ENCODE measurements at regions not wholly inside any gene's neighbourhood (a gene's known extent, or its start where the extent isn't known, plus 50 kb on each side); places are given as distances from the start of the nearest gene placed in this dataset.

GRCh38 chr4:11774346-11774745, 345.7 kb upstream of the HS3ST1 start:
- TF ChIP-seq CTCF (IDR thresholded peaks at IDR 0.05; ENCODE audit: low read depth, low read length), result no peak
- no peak for DNase-seq (ENCODE audit: extremely low read depth, low read depth)

- DNase-seq (ENCODE audit: extremely low read depth, low read depth), result no peak
- TF ChIP-seq CTCF (IDR thresholded peaks at IDR 0.05; ENCODE audit: low read depth, low read length), result no peak
Measured at GRCh38 chr4:11773798-11774197, 345.1 kb upstream of the HS3ST1 start.

GRCh38 chr4:11769434-11769833, 340.7 kb upstream of the HS3ST1 start:
- no peak for DNase-seq (ENCODE audit: extremely low read depth, low read depth)
- no peak for TF ChIP-seq CTCF (IDR thresholded peaks at IDR 0.05; ENCODE audit: low read depth, low read length)

- TF ChIP-seq CTCF (IDR thresholded peaks at IDR 0.05; ENCODE audit: low read depth, low read length), result no peak
- DNase-seq (ENCODE audit: extremely low read depth, low read depth), result no peak
Measured at GRCh38 chr4:11768251-11768972, 339.7 kb upstream of the HS3ST1 start.

- peak; percentile 42 for TF ChIP-seq CTCF (IDR thresholded peaks at IDR 0.05; ENCODE audit: low read depth, low read length)
- no peak for DNase-seq (ENCODE audit: extremely low read depth, low read depth)
Measured at GRCh38 chr4:11765849-11766453, 337.3 kb upstream of the HS3ST1 start.

- no peak for TF ChIP-seq CTCF (IDR thresholded peaks at IDR 0.05; ENCODE audit: low read depth, low read length)
- no peak for DNase-seq (ENCODE audit: extremely low read depth, low read depth)
Measured at GRCh38 chr4:11748164-11748872, 319.6 kb upstream of the HS3ST1 start.

- DNase-seq (ENCODE audit: extremely low read depth, low read depth), result no peak
- TF ChIP-seq CTCF (IDR thresholded peaks at IDR 0.05; ENCODE audit: low read depth, low read length), result no peak
Measured at GRCh38 chr4:11746734-11747133, 318.0 kb upstream of the HS3ST1 start.
